OCI-LY1 (cell line): ENCODE measurements at regions not wholly inside any gene's neighbourhood (a gene's known extent, or its start where the extent isn't known, plus 50 kb on each side); places are given as distances from the start of the nearest gene placed in this dataset.

ENCODE experiments used
- H2AFZ ChIP-seq: fragments of 200-600 bp; sonication (generic), shearing (Covaris generic); 2 replicates; pipeline ENCODE4 v1.6.0; 2014; ENCODE audit warnings: antibody characterized with exemption, mild to moderate bottlenecking, low read length
- H3F3A ChIP-seq: fragments of 200-600 bp; sonication (generic), shearing (Covaris generic); 2 replicates; pipeline ENCODE4 v1.6.0; 2014; ENCODE audit warnings: mild to moderate bottlenecking, antibody characterized with exemption, low read length, moderate library complexity; ENCODE audit not compliant: insufficient read depth
- H3K27ac ChIP-seq: fragments of 200-600 bp; sonication (generic); 2 replicates; pipeline ENCODE4 v1.5.1; 2014; ENCODE audit warnings: low read length, mixed run types, mild to moderate bottlenecking, low read depth; ENCODE audit not compliant: poor library complexity, severe bottlenecking
- H3K27me3 ChIP-seq: fragments of 200-600 bp; sonication (generic); 2 replicates; pipeline ENCODE4 v1.6.0; 2014; ENCODE audit warnings: antibody characterized with exemption, mild to moderate bottlenecking, low read length, moderate library complexity; ENCODE audit not compliant: insufficient read depth
- H3K36me3 ChIP-seq: fragments of 200-600 bp; sonication (generic); 2 replicates; pipeline ENCODE4 v1.6.1; 2014; ENCODE audit warnings: mild to moderate bottlenecking, antibody characterized with exemption, low read length, moderate library complexity, mixed read lengths; ENCODE audit not compliant: insufficient read depth
- H3K4me1 ChIP-seq: fragments of 200-600 bp; sonication (generic); 2 replicates; pipeline ENCODE4 v1.5.1; 2014; ENCODE audit warnings: mild to moderate bottlenecking, low read length, moderate library complexity; ENCODE audit not compliant: insufficient read depth, severe bottlenecking
- H3K4me2 ChIP-seq: fragments of 200-600 bp; sonication (generic), shearing (Covaris generic); 2 replicates; pipeline ENCODE4 v1.6.1; 2014; ENCODE audit warnings: low read length
- H3K4me3 ChIP-seq: fragments of 200-600 bp; sonication (generic); 2 replicates; pipeline ENCODE4 v1.5.1; 2014; ENCODE audit warnings: low read length, low read depth, mild to moderate bottlenecking, mixed read lengths; ENCODE audit not compliant: poor library complexity, severe bottlenecking
- H3K79me2 ChIP-seq: fragments of 200-600 bp; shearing (Covaris generic); 2 replicates; pipeline ENCODE4 v1.6.1; 2016; ENCODE audit warnings: mixed run types, low read length, mixed read lengths; ENCODE audit not compliant: insufficient read depth
- H3K9ac ChIP-seq: fragments of 200-600 bp; sonication (generic), shearing (Covaris generic); 2 replicates; pipeline ENCODE4 v1.6.1; 2014; ENCODE audit warnings: mild to moderate bottlenecking, low read length, mixed read lengths
- H3K9me2 ChIP-seq: fragments of 200-600 bp; sonication (generic), shearing (Covaris generic); 2 replicates; pipeline ENCODE4 v1.6.1; 2014; ENCODE audit warnings: low read depth, mild to moderate bottlenecking, low read length, mixed read lengths
- H3K9me3 ChIP-seq: fragments of 200-600 bp; shearing (Covaris generic); 2 replicates; pipeline ENCODE4 v1.6.1; 2014; ENCODE audit warnings: low read length, mixed read lengths
- H4K20me1 ChIP-seq: fragments of 200-600 bp; sonication (generic), shearing (Covaris generic); 2 replicates; pipeline ENCODE4 v1.6.0; 2016; ENCODE audit warnings: mild to moderate bottlenecking, low read length; ENCODE audit not compliant: insufficient read depth
- EZH2 ChIP-seq: fragments of 200-600 bp; sonication (generic), shearing (Covaris generic); IDR thresholded peaks from 2 replicates; pipeline ENCODE4 v1.8.0; 2017; ENCODE audit warnings: borderline replicate concordance, mixed run types, mild to moderate bottlenecking, antibody characterized with exemption, low read length, moderate library complexity, mixed read lengths
- TF ChIP-seq, protein P1 (sequence below): fragments of 200-600 bp; sonication (generic), shearing (Covaris generic); IDR thresholded peaks from 2 replicates; pipeline ENCODE4 v1.5.1; 2017; ENCODE audit warnings: mild to moderate bottlenecking, antibody characterized with exemption, low read length, moderate library complexity, mixed read lengths

DNA sequence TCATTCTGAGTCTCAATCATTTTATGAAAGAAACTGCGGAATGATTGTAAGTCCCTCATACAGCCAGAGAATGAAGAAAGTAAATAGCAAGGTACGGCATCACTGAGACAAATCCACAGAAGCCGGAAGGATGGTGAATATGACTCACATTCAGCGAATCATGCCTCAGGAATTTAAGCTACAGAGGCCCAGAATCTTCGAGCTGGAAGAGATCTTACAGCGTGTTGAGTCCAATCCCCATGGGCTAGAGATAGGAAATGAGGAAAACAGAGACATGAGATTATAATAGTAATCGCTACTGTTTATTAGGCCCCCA, 173.2 kb downstream of the KIF18A start:
- H4K20me1 ChIP-seq, result no peaks in the 10 kb centered on the region
- H3K4me2 ChIP-seq, result no peak overlapping the region
- H3K4me3 ChIP-seq, result no peak overlapping the region
- no peak overlapping the region for H3K9ac ChIP-seq
- H3K9me3 ChIP-seq, result no peaks in the 10 kb centered on the region
- no peaks in the 10 kb centered on the region for H3F3A ChIP-seq
- H3K27ac ChIP-seq, result no peak overlapping the region
- no peaks in the 10 kb centered on the region for H3K9me2 ChIP-seq
- TF ChIP-seq, protein P1, sequence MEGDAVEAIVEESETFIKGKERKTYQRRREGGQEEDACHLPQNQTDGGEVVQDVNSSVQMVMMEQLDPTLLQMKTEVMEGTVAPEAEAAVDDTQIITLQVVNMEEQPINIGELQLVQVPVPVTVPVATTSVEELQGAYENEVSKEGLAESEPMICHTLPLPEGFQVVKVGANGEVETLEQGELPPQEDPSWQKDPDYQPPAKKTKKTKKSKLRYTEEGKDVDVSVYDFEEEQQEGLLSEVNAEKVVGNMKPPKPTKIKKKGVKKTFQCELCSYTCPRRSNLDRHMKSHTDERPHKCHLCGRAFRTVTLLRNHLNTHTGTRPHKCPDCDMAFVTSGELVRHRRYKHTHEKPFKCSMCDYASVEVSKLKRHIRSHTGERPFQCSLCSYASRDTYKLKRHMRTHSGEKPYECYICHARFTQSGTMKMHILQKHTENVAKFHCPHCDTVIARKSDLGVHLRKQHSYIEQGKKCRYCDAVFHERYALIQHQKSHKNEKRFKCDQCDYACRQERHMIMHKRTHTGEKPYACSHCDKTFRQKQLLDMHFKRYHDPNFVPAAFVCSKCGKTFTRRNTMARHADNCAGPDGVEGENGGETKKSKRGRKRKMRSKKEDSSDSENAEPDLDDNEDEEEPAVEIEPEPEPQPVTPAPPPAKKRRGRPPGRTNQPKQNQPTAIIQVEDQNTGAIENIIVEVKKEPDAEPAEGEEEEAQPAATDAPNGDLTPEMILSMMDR, result no peak
- no peak for TF ChIP-seq EZH2
- no peaks in the 10 kb centered on the region for H3K27me3 ChIP-seq
- no peaks in the 10 kb centered on the region for H3K4me1 ChIP-seq
- no peaks in the 10 kb centered on the region for H3K79me2 ChIP-seq
- H2AFZ ChIP-seq, result no peak overlapping the region
- H3K36me3 ChIP-seq, result no peaks in the 10 kb centered on the region

DNA sequence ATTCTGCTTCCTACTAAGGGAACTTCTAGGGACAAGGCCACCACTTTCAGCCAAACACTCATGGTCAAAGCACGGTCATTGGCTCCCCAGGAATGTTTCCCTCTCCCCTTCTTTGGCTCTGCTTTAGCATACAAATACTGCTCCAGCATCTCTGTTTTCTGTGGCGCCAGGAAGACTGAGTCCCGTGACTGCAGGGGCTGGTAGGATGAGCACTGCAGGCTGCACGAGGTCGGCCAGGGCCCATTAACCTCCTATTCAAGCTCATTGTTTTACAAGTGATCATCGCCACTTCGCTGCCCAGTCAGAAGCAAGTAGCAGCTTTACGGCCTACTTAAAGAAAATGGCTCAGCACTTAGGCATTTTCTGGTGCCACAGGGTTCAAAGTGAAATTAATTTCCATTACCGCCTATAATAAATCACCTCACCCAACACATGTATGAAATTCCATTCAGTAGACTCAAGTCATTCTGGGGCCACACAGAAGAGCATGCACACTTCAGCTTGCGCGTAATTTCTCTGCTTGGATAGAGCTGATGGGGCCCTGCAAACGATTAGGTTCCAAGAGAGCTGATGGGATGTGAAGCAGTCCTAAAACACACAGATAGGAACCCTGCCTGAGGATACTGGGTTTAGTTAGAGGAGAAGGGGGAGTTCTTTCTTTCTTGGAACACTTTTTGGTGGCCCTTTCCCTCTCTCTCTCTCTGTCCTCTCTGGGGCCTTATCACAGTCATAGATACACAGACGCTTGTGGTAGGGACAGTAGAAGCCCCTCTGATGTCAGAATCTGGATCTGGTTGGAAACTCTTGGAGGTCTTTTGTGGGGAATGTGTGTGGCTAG, 173.7 kb downstream of the KIF18A start:
- H3K36me3 ChIP-seq, result no peaks in the 10 kb centered on the region
- H3K4me3 ChIP-seq, result no peak overlapping the region
- no peaks in the 10 kb centered on the region for H3K79me2 ChIP-seq
- TF ChIP-seq EZH2, result no peak
- TF ChIP-seq, protein P1, result no peak
- no peaks in the 10 kb centered on the region for H3F3A ChIP-seq
- no peak overlapping the region for H2AFZ ChIP-seq
- H3K9me2 ChIP-seq, result no peaks in the 10 kb centered on the region
- H4K20me1 ChIP-seq, result no peaks in the 10 kb centered on the region
- H3K27ac ChIP-seq, result no peak overlapping the region
- no peaks in the 10 kb centered on the region for H3K9me3 ChIP-seq
- H3K9ac ChIP-seq, result no peak overlapping the region
- H3K27me3 ChIP-seq, result no peaks in the 10 kb centered on the region
- H3K4me2 ChIP-seq, result no peak overlapping the region
- no peaks in the 10 kb centered on the region for H3K4me1 ChIP-seq

DNA sequence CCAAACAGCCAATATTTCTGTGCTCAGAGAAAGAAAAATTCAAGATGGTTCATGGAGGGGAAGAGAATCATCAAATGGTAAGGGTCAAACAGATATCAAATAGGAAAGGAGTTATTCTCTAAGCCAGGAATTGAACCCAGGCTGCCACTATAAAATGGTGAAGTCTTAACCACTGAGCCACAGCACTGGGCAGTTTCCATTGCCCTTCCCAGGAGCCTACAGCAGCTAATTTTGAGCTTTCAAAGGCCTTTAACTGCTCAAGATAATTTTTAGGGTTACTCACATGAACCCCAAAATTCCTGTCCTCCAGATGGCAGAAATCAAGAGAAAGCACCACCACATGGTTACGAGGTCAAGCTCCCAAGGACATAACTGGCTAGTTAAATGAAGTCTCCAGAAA, 176.2 kb downstream of the KIF18A start:
- H3K27me3 ChIP-seq, result no peaks in the 10 kb centered on the region
- TF ChIP-seq, protein P1, result no peak
- no peak for TF ChIP-seq EZH2
- H3K9me2 ChIP-seq, result no peaks in the 10 kb centered on the region
- H2AFZ ChIP-seq, result no peak overlapping the region
- no peak overlapping the region for H3K4me2 ChIP-seq
- no peaks in the 10 kb centered on the region for H3K9me3 ChIP-seq
- H3K4me3 ChIP-seq, result no peak overlapping the region
- H3K36me3 ChIP-seq, result no peaks in the 10 kb centered on the region
- no peaks in the 10 kb centered on the region for H3F3A ChIP-seq
- H3K9ac ChIP-seq, result no peak overlapping the region
- no peak overlapping the region for H3K27ac ChIP-seq
- no peaks in the 10 kb centered on the region for H3K4me1 ChIP-seq
- H4K20me1 ChIP-seq, result no peaks in the 10 kb centered on the region
- H3K79me2 ChIP-seq, result no peaks in the 10 kb centered on the region
